HepG2 (cell line): ENCODE measurements at regions not wholly inside any gene's neighbourhood (a gene's known extent, or its start where the extent isn't known, plus 50 kb on each side); places are given as distances from the start of the nearest gene placed in this dataset.

Experiments
- ARNT ChIP-seq: fragments of 450-650 bp; IDR thresholded peaks from 2 replicates; pipeline ENCODE4 v1.6.1; 2017
- CEBPB ChIP-seq: IDR thresholded peaks from 2 replicates; pipeline ENCODE4 v1.6.1; 2011; ENCODE audit warnings: low read depth, low read length, improper control_type of control experiment, borderline replicate concordance
- EZH2 ChIP-seq: conservative IDR thresholded peaks from 2 replicates; pipeline ENCODE4 v1.6.1; 2012; ENCODE audit warnings: mild to moderate bottlenecking, low read depth, low read length, moderate library complexity
- GTF2F1 ChIP-seq: fragments of 150-350 bp; IDR thresholded peaks from 2 replicates; pipeline ENCODE4 v1.6.1; 2014; ENCODE audit warnings: low read length
- SP1 ChIP-seq, 2 experiments: fragments of 450-650 bp in 1 of 2; sonication (generic) in 1 of 2; formaldehyde crosslinking in 1 of 2; IDR thresholded peaks; 2 replicates each; pipeline versions ENCODE4 v1.4.0 to v1.6.1; 2016 to 2020; ENCODE audit warnings: missing genetic modification reagents in 1 of 2
- YY1 ChIP-seq: IDR thresholded peaks from 2 replicates; pipeline ENCODE4 v1.6.1; 2011; ENCODE audit warnings: low read length, low read depth, moderate library complexity, mild to moderate bottlenecking; ENCODE audit not compliant: insufficient read depth, insufficient replicate concordance
- ZEB1 ChIP-seq: IDR thresholded peaks from 2 replicates; pipeline ENCODE4 v1.6.1; 2012; ENCODE audit warnings: mild to moderate bottlenecking, low read depth, inconsistent platforms; ENCODE audit not compliant: insufficient replicate concordance
- ZNF33B ChIP-seq: sonication (generic); formaldehyde crosslinking; IDR thresholded peaks from 2 replicates; pipeline ENCODE4 v1.5.1; 2020; ENCODE audit warnings: mild to moderate bottlenecking, missing genetic modification reagents
- TF ChIP-seq, protein P1 (sequence below): IDR thresholded peaks from 2 replicates; pipeline ENCODE4 v1.6.1; 2012; ENCODE audit warnings: inconsistent platforms
- TF ChIP-seq, protein P2 (sequence below): sonication (generic); formaldehyde crosslinking; IDR thresholded peaks from 2 replicates; pipeline ENCODE4 v1.4.0; 2020; ENCODE audit warnings: low read depth, mild to moderate bottlenecking, missing genetic modification reagents
- TF ChIP-seq, protein P3 (sequence below): IDR thresholded peaks from 2 replicates; pipeline ENCODE4 v1.6.1; 2016; ENCODE audit warnings: missing compliant biosample characterization, missing genetic modification reagents, borderline replicate concordance
- TF ChIP-seq, protein P4 (sequence below): sonication (generic); formaldehyde crosslinking; conservative IDR thresholded peaks from 2 replicates; pipeline ENCODE4 v1.4.0; 2020; ENCODE audit warnings: missing genetic modification reagents
- TF ChIP-seq, protein P5 (sequence below): sonication (generic); formaldehyde crosslinking; IDR thresholded peaks from 2 replicates; pipeline ENCODE4 v1.4.0; 2020; ENCODE audit warnings: mild to moderate bottlenecking, missing genetic modification reagents
- TF ChIP-seq, protein P6 (sequence below): sonication (generic); formaldehyde crosslinking; IDR thresholded peaks from 2 replicates; pipeline ENCODE4 v1.4.0; 2020; ENCODE audit warnings: mild to moderate bottlenecking, missing genetic modification reagents

DNA sequence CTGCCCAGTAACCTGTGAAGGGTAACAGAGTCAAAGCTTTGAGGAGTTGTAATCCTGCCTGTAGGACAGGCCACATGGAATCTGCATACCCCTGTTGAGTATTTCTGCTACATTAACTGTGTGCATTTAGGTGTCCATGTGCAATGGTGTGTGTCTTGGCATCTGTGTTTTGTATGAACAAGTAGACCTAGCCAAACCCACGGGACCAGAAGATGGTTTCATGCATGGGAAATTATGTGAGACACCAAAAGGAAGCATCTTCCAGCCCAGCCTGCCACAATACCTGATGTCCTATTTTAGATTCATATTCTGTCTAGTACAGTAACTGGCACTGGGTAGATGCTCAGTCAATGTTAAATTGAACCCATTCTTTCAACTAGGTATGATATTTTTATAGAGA lies 70.8 kb upstream of the KCND3 start:
- TF ChIP-seq GTF2F1 (no peak), YY1 (no peak), SP1 (IDR thresholded peaks at IDR 0.05) (no peak), SP1 (CRISPR knock-in tag; IDR thresholded peaks at IDR 0.05) (no peak), ZNF33B (no peak), CEBPB (no peak), EZH2 (no peak), ARNT (no peak), ZEB1 (no peak)
- TF ChIP-seq, protein P1, sequence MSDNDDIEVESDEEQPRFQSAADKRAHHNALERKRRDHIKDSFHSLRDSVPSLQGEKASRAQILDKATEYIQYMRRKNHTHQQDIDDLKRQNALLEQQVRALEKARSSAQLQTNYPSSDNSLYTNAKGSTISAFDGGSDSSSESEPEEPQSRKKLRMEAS, result no peak
- TF ChIP-seq, protein P2, sequence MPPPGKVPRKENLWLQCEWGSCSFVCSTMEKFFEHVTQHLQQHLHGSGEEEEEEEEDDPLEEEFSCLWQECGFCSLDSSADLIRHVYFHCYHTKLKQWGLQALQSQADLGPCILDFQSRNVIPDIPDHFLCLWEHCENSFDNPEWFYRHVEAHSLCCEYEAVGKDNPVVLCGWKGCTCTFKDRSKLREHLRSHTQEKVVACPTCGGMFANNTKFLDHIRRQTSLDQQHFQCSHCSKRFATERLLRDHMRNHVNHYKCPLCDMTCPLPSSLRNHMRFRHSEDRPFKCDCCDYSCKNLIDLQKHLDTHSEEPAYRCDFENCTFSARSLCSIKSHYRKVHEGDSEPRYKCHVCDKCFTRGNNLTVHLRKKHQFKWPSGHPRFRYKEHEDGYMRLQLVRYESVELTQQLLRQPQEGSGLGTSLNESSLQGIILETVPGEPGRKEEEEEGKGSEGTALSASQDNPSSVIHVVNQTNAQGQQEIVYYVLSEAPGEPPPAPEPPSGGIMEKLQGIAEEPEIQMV, result no peak
- TF ChIP-seq, protein P3, sequence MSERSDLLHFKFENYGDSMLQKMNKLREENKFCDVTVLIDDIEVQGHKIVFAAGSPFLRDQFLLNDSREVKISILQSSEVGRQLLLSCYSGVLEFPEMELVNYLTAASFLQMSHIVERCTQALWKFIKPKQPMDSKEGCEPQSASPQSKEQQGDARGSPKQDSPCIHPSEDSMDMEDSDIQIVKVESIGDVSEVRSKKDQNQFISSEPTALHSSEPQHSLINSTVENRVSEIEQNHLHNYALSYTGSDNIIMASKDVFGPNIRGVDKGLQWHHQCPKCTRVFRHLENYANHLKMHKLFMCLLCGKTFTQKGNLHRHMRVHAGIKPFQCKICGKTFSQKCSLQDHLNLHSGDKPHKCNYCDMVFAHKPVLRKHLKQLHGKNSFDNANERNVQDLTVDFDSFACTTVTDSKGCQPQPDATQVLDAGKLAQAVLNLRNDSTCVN (CRISPR knock-in tag), result no peak
- TF ChIP-seq, protein P4, sequence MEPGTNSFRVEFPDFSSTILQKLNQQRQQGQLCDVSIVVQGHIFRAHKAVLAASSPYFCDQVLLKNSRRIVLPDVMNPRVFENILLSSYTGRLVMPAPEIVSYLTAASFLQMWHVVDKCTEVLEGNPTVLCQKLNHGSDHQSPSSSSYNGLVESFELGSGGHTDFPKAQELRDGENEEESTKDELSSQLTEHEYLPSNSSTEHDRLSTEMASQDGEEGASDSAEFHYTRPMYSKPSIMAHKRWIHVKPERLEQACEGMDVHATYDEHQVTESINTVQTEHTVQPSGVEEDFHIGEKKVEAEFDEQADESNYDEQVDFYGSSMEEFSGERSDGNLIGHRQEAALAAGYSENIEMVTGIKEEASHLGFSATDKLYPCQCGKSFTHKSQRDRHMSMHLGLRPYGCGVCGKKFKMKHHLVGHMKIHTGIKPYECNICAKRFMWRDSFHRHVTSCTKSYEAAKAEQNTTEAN (CRISPR knock-in tag), result no peak
- TF ChIP-seq, protein P5, sequence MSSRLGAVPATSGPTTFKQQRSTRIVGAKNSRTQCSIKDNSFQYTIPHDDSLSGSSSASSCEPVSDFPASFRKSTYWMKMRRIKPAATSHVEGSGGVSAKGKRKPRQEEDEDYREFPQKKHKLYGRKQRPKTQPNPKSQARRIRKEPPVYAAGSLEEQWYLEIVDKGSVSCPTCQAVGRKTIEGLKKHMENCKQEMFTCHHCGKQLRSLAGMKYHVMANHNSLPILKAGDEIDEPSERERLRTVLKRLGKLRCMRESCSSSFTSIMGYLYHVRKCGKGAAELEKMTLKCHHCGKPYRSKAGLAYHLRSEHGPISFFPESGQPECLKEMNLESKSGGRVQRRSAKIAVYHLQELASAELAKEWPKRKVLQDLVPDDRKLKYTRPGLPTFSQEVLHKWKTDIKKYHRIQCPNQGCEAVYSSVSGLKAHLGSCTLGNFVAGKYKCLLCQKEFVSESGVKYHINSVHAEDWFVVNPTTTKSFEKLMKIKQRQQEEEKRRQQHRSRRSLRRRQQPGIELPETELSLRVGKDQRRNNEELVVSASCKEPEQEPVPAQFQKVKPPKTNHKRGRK, result no peak
- TF ChIP-seq, protein P6, sequence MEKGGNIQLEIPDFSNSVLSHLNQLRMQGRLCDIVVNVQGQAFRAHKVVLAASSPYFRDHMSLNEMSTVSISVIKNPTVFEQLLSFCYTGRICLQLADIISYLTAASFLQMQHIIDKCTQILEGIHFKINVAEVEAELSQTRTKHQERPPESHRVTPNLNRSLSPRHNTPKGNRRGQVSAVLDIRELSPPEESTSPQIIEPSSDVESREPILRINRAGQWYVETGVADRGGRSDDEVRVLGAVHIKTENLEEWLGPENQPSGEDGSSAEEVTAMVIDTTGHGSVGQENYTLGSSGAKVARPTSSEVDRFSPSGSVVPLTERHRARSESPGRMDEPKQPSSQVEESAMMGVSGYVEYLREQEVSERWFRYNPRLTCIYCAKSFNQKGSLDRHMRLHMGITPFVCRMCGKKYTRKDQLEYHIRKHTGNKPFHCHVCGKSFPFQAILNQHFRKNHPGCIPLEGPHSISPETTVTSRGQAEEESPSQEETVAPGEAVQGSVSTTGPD (CRISPR knock-in tag), result no peak
